ENCODE measurements at regions not wholly inside any gene's neighbourhood (a gene's known extent, or its start where the extent isn't known, plus 50 kb on each side); places are given as distances from the start of the nearest gene placed in this dataset.

DNA sequence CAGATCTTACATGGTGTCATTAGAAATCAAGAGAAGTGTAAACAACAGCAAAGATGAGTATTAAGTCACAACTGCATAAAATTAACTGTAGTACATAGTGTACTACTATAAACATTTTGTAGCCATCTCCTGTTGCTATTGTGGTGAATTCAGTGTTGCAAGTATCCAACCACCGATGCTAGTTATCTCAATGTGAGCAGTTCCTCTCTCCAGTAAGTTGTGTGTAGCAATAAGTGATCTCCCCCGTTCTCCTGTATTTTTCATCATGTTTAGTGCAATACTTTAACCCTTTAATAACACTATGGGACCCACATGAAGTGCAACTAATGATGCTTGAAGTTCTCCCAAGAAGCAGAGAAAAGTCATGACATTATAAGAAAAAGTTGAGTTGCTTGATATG, 264.7 kb upstream of the KCNH8 start:
- TF ChIP-seq HNRNPK (IDR thresholded peaks at IDR 0.05; ENCODE audit: low read depth, low read length, poor library complexity, severe bottlenecking), result no peak
- TF ChIP-seq, protein P1, sequence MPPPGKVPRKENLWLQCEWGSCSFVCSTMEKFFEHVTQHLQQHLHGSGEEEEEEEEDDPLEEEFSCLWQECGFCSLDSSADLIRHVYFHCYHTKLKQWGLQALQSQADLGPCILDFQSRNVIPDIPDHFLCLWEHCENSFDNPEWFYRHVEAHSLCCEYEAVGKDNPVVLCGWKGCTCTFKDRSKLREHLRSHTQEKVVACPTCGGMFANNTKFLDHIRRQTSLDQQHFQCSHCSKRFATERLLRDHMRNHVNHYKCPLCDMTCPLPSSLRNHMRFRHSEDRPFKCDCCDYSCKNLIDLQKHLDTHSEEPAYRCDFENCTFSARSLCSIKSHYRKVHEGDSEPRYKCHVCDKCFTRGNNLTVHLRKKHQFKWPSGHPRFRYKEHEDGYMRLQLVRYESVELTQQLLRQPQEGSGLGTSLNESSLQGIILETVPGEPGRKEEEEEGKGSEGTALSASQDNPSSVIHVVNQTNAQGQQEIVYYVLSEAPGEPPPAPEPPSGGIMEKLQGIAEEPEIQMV (tag; conservative IDR thresholded peaks at IDR 0.05; ENCODE audit: low read depth), result no peak

All from K562 (cell line).